Right kidney (tissue), 1 donor: ENCODE measurements at regions not wholly inside any gene's neighbourhood (a gene's known extent, or its start where the extent isn't known, plus 50 kb on each side); places are given as distances from the start of the nearest gene placed in this dataset.
"Not testable (repeated sequence)": the region's sequence is repeated elsewhere in the genome, so short reads cannot be mapped to it uniquely, and the experiment has no call there.

Experiments used
- DNase-seq: peaks from one replicate; pipeline ENCODE4 v3.0.0-alpha.2; 2016

DNA sequence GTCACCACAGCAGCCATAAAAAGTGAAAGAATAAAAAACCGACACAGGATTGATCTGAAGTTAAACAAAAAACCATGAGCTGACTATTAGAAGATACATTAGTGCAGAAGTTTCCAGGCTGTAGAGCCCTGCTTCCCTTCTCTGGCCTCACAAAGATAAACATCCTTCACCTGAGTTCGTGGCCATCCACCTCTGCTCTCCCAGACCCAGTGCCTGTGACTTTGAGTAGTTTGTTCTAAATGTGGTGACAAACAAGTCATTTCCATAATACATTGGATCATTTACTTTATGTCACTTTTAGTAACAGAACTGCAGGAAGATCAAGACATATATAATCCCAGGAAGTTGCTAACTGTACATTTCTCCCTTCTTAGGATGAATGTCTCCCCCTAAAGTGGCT, 241.9 kb upstream of the MAP2 start:
- DNase-seq = no peak

DNA sequence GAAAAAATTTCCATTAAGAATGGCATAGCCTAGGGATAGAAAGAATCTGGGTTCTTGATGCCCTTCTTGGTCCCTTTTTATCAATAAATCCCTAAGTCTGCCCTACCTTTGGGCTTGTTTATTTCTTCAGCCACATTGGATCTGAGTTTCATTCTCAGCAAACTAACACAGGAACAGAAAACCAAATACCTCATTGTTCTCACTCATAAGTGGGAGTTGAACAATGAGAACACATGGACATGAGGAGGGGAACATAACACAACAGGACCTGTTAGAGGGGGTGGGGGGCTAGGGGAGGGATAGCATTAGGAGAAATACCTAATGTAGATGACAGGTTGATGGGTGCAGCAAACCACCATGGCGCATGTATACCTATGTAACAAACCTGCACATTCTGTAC, 237.0 kb upstream of the MAP2 start:
- not testable (repeated sequence) for DNase-seq

DNA sequence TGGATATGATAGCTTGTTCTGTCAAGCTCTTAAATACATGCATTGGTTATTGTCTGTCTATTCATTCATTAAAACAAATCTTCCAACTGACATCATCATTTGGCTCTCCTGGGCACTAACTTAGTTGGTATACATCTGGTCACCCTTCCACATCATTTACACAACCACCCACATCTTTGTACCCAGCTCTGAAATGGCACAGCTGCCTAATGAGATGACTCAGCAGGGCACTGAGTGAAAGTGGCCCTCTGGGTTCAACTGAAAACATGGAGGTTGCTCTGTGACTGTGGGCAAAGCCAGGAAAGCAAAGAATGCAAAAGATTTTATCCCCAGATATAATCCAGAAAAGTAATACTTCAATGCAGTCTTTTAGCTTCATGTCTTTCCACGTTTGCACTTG, 234.0 kb upstream of the MAP2 start:
- no peak for DNase-seq

DNA sequence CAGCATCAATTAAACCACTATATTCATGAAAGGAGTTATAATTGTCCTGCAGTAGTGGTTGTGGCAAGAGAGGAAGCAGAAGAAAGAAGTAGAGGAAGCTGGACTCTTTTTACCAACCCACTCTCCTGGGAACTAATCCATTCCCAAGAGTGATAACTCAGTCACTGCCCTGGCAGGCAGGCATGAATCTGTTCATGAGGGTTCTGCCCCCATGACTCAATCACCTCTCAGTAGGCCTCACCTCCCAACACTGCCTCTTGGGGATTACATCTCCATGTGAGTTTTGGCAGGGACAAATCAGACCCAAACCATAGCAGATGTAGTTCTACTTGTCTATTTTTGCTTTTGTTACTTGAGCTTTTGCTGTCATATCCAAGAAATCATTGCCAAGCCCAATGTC, 232.7 kb upstream of the MAP2 start:
- no peak for DNase-seq

DNA sequence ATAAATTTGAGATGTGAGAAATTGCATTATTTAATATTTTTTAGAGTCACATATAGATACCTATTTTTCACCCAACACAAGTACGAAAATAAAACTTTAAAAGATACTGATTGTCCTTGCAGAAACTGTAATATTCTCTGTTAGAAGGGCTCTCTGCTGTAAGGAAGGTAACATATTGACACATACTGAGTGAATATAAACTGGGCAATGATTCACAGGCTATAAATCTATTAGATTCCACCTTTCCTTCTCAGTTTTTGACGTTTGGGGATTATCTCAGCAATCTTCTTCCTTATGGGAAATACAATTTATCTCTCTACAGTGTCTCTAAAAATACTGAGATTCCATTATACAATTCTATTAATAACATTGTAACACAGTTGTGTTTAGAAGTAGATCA, 229.1 kb upstream of the MAP2 start:
- DNase-seq = no peak

DNA sequence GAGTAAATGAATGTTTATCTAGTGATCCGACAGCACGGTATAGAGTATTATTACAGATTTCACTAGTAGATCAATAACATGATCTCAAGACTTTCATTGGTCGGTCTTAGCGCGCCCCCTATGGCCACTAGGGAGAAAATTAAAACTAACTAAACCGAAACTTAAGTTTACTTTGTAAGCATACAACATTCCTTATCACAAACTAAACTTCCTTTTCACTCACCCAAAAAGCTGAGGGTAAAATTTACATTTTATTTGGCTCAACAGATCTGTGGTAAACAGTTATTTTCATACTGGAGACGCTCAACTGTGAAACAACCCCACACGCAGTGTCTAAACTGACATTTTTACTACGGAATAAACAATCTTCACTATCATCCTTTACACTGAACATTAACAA, 215.6 kb upstream of the MAP2 start:
- DNase-seq = no peak

DNA sequence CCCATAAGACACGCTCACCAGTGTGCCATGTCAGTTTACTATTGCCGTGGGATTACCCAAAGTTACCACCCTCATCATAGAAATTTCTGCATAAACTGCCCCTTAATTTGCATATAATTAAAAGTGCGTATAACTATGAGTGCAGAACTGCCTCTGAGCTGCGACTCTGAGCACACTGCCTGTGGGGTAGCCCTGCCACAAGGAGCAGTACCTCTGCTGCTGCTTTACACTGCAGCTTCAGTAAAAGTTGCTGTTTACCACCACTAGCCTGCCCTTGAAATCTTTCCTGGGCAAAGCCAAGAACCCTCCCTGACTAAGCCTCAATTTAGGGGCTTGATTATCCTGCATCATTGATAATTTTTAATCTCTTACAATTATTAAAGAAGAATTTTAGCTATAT, 213.9 kb upstream of the MAP2 start:
- no peak for DNase-seq

DNA sequence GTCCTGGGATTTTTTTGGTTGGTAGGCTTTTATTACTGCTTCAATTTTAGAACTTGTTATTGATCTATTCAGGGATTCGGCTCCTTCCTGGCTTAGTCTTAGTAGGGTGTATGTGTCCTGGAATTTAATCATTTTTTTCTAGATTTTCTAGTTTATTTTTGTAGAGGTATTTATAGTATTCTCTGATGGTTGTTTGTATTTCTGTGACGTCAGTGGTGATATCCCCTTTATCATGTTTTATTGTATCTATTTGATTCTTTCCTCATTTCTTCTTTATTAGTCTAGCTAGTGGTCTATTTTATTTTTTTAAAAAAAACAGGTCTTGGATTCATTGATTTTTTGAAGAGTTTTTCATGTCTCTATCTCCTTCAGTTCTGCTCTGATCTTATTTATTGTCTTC, 193.3 kb upstream of the MAP2 start:
- no peak for DNase-seq

DNA sequence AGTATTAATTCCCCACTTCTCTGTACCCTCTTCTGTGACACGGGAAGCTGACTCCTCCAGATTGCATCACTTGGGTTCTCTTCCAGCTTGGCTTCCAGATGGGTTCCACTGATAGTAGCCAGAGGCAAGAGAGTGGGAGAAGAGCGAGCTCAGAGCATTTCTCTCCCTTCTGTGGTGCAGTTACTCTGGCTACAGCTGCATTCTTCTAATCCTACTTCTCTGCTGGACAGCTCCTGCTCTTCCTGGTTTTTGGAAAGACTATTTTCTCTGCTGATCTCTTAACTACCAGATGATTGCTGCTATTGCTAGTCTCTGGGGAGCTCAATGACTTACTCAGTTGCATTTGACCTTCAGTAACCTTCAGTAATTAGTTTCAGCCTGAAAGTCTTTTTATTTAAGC, 187.5 kb upstream of the MAP2 start:
- no peak for DNase-seq

DNA sequence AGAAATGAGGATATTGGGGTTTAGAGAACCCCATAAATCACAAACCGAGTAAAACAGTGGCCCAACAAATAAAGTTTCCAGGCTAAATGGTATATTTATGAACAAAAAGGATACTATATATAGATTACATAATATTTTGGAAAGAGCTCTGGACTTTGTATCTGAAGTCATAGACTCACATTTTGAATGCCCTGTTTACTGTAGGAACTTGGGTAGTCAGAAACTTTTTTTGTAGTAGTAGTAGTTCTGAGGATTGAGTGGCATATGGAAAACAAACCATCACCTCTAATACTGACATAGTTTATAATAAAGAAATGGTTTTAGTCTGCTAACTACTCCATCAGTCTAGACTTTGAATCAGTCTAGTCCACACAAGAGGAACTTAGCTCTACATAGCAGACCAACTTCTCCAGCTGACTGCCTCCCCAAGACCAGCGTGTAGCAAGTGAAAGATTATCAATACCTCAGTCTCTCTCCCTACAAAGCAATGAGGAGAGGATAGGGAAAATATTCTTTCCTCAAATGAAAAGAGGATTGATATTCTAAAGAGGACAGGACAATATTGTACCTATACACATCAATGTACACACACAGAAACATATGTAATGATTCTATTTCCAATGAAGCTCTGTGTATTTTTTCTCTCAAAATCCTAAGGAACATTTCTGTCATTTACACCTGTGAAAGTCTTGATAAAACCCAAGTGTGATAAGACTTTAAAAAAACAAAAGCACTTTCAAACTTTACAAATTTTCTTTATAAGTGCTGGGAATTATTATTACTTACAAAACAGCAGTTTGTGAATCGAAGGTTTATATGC, 184.9 kb upstream of the MAP2 start:
- no peak for DNase-seq

DNA sequence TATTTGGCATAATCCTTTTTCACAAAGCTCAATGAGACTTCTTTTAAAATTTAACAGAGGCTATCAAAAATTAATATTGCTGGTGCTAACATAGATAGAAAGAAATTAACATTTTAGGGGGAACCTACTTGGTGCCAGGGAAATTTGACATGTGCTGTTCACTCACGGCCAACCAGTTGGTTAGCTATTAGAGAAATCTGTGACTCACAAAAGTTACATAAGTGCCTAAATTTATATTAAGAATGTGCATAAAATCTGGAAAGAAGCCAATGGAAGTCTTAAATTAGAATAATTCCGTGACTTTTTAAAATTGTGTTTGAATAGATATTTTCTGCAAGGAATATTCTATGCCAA, 184.3 kb upstream of the MAP2 start:
- DNase-seq = no peak

DNA sequence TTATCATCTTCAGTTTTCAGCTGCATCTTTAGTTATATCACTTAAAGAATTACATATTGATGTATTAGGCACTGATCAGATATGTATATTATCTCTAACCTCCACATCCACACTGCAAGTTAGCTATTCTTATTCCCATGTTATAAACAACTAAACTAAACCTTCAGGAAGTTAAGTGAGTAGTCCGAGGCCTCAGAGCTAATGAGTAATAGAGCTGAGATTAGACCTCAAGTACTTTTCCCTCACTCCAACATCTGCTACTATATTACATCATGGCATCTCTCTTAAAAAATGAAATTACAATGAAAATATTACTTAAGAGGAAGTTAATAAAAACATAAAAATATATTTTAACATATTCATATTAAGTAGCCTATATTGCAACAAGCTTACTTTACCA, 183.6 kb upstream of the MAP2 start:
- DNase-seq = no peak

DNA sequence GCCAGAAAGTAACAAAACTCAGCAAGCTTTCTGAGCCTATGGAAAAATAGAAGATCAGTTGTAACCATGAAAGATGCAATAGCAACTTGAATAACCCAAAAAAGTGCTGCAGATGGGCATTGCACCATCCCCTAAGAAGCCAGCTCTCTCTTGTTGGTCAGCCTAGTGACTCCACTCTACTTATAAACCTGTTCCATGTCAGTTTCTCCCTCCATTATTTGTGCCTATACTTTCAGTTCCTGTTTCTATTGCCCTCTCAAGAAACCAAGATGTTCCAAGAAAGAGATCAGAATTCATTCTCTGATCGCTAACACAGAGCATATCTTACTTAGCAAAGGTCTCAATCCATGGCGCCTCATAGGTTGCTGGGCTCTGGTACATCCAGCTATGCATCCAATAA, 170.3 kb upstream of the MAP2 start:
- no peak for DNase-seq

DNA sequence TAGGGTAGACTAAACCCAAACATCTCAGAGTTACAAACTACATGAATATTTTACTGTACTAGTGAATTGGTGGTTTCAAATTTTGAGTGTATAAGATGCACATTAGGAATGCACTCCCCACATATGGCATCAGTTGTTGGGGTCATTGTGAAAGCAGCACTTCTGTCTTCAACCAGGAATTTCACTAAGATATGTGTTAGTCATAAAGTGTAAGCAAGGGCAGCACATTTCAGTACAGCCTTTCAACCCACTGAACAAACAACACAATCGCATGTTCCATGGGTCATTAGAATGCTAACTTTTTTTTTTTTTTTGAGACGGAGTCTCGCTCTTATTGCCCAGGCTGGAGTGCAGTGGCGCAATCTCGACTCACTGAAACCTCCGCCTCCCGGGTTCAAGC, 164.1 kb upstream of the MAP2 start:
- no peak for DNase-seq

DNA sequence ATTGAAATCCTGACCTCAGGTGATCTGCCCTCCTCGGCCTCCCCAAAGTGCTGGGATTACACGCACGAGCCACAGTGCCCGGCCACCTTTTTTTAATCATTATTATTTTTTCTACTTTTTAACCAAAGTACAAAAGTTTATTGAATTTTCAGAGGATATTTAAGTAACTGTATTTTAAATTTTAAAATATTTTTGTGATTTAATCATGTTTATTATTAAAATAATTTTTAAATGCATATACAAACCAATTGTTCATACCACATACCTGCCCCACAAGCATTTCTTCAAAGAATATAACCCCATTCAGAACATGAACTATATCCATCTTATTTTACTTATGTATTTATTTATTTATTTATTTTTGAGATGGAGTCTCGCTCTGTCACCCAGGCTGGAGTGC, 163.6 kb upstream of the MAP2 start:
- no peak for DNase-seq

DNA sequence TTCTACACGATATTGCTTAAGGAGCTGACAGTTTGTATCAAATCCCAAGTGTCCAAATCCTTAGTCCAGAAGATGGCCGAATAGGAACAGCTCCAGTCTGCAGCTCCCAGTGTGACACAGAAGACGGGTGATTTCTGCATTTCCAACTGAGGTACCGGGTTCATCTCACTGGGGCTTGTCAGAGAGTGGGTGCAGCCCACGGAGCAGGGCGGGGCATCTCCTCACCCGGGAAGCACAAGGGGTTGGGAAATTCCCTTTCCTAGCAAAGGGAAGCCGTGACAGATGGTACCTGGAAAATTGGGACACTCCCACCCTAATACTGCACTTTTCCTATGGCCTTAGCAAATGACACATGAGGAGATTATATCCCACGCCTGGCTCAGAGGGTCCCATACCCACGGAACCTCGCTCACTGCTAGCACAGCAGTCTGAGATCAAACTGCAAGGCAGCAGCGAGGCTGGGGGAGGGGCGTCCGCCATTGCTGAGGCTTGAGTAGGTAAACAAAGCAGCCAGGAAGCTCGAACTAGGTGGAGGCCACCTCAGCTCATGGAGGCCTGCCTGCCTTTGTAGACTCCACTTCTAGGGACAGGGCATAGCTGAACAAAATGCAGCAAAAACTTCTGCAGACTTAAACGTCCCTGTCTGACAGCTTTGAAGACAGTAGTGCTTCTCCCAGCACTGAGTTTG, 162.3 kb upstream of the MAP2 start:
- not testable (repeated sequence) for DNase-seq

DNA sequence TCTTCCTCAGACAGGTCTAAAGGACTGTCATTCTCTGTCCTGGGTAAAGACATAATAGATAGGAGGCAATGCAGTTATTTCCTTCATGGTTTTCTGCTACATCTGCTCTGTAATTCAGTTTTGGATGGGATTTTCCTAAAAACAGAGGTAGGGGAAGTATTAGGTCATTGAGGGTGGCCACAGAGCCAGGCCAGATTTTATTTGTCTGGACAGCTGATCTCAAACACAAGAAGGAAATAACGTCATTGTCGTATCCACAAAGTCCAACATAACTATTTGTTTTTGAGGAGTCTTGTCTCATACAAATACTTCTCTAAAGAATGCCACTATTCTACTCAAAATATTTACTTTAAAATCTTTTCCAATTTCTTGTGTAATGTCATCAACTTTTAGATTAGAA, 154.8 kb upstream of the MAP2 start:
- DNase-seq = no peak

DNA sequence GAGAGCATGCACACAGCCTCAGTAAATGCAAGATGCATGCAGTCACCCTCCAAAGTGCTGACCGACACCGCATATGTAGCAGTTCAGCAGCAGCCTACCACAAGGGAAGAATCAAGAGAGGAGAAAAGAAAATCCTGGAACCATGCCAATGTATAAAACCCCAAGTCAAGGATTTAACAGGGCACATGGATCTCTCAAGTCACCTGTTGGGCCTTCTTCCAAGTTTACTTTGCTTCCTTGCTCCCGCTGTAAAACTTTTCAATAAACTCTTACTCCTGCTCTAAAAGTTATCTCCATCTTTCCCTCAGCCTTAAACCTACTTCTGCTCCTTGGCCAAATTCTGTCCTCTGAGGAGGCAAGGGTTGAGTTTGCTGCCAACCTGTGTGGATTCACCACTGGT, 147.8 kb upstream of the MAP2 start:
- DNase-seq = no peak

DNA sequence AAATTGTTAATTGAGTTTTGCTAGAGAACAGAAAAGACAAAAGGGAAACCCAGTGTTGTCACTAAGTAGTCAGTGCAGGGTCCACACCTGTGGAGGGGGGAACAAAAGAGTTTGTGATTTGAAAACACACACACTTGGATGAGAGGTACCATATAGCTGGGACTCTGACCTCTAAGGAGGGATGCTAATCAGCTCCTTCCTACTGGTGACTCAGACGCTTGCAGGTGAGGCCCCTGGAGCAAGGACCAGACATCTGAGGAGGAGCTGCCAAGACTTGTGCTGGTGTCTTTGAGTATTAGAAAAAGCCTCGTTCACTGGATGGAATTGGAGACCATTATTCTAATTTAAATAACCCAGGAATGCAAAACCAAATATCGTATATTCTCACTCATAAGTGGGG, 146.4 kb upstream of the MAP2 start:
- DNase-seq = no peak

DNA sequence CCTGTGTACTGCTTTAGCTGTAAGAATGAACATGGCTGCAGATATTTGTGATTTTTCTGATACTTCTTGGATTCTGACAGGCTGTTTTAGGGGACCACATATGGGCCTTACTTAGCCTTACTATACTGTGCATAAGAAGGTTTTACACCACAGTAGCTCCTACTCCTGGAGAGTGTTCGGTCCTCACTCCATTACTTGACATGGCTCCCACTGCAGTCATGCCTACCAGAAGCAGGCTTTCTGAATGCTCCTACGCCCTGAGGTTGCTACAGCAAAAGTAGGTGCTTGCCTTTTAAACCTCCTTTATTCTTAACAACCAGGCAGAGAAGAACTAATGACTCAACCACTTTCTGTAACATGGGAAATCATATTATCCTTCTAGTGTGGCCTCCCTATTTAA, 125.2 kb upstream of the MAP2 start:
- no peak for DNase-seq

DNA sequence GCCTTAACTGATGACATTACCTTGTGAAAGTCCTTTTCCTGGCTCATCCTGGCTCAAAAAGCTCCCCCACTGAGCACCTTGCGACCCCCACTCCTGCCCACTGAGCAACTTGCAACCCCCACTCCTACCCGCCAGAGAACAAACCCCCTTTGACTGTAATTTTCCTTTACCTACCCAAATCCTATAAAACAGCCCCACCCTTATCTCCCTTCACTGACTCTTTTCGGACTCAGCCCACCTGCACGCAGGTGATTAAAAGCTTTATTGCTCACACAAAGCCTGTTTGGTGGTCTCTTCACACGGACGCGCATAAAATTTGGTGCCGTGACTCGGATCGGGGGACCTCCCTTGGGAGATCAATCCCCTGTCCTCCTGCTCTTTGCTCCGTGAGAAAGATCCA, 124.4 kb upstream of the MAP2 start:
- DNase-seq = not testable (repeated sequence)

DNA sequence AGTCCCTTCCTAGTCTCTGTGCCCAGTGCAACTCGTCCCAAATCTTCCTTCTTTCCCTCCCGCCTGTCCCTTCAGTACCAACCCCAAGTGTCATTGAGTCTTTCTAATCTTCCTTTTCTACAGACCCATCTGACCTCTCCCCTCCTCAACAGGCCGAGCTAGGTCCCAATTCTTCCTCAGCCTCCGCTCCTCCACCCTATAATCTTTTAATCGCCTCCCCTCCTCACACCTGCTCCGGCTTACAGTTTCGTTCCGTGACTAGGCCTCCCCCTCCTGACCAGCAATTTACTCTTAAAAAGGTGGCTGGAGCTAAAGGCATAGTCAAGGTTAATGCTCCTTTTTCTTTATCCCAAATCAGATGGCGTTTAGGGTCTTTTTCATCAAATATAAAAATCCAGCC, 123.1 kb upstream of the MAP2 start:
- not testable (repeated sequence) for DNase-seq

DNA sequence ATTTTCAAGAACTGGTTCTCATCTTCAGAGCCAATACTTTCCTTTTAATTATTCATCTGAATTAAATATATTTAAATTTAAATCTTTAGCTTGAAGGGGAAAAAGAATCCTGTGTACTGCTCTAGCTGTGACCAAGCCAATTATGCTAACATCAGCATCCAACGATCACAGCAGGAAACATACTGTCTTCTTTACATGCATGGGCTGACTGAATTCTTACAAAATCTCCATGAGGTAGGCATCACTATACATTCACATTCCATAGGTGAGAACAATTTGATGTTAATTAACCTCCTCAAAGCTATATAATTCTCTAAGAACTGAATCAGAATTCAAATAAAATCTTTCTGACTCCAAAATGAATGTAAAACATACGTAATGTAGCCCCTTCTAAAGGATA, 118.8 kb upstream of the MAP2 start:
- no peak for DNase-seq

DNA sequence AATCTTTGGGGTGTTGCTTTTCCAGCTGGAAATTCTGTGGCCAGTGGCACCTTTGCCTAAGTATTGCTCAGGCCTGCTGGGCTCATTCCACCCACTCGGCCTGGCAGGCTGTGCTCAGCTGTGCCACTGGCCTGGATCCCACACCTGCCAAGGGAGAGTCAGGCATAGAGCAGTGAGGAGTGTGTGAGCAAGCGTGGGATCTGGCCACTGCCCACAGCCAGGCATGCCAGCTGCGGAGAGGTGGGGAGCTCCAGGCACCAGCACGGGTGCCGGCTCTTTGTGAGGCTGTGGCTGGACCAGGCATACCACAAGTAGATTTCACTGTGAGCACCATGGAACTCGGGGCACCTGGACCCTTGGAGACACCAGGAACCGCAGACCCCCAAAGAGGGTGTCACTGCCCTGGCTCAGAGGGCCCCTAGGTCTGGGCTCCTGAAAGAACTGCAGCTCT, 118.1 kb upstream of the MAP2 start:
- DNase-seq = no peak
